A549 (cell line): ENCODE measurements at regions not wholly inside any gene's neighbourhood (a gene's known extent, or its start where the extent isn't known, plus 50 kb on each side); places are given as distances from the start of the nearest gene placed in this dataset.

Source experiments
- ATAC-seq, 2 experiments: fragments of 200-7000 bp in 1 of 2; fragments of >200 bp in 1 of 2; cut with Nextera tagmentation in 1 of 2; cut with Tn5 transposase in 1 of 2; 3 replicates each; pipeline versions ENCODE4 v1.8.0 to v1.9.1; 2018 to 2020; ENCODE audit warnings: mild to moderate bottlenecking in 1 of 2, moderate library complexity in 1 of 2
- CTCF ChIA-PET: fragments of 300-600 bp; sonication (Branson Sonifier 250); formaldehyde crosslinking; extraction: SDS; loops from one replicate; lab custom pipeline; 2021; ENCODE audit warnings: antibody characterized with exemption, inconsistent platforms; lab: Yijun Ruan, JAX
- POLR2A ChIA-PET: fragments of 350-600 bp; formaldehyde crosslinking; extraction: SDS; loops from one replicate; lab custom pipeline; 2021; ENCODE audit warnings: antibody characterized with exemption, inconsistent platforms; lab: Yijun Ruan, JAX
- DNase-seq, 2 experiments: peaks; one replicate each; pipeline versions ENCODE4 v3.0.0 to v3.0.0-alpha.2; 2011 to 2016; ENCODE audit warnings: low read depth in 1 of 2, low spot score in 1 of 2
- FAIRE-seq: peaks from 2 replicates; lab custom pipeline; 2011; peaks lifted over from hg19 to GRCh38; lab: Jason Lieb, UNC
- H3K27ac ChIP-seq, 2 experiments: fragments of >200 bp; sonication (Bioruptor Twin); formaldehyde crosslinking; 3 replicates each; pipeline ENCODE4 v1.5.1; 2016 to 2017
- H3K4me1 ChIP-seq: fragments of >200 bp; sonication (Bioruptor Twin); formaldehyde crosslinking; 3 replicates; pipeline ENCODE4 v1.6.1; 2016
- H3K4me2 ChIP-seq: fragments of >200 bp; sonication (Bioruptor Twin); formaldehyde crosslinking; 3 replicates; pipeline ENCODE4 v1.6.1; 2016
- H3K4me3 ChIP-seq: fragments of >200 bp; sonication (Bioruptor Twin); formaldehyde crosslinking; 3 replicates; pipeline ENCODE4 v1.5.1; 2016
- H3K9me3 ChIP-seq: fragments of >200 bp; sonication (Bioruptor Twin); formaldehyde crosslinking; 3 replicates; pipeline ENCODE4 v1.6.1; 2016
- BHLHE40 ChIP-seq: IDR thresholded peaks from 2 replicates; pipeline ENCODE4 v1.6.1; 2012; ENCODE audit warnings: low read depth, low read length, inconsistent platforms
- CBX2 ChIP-seq: fragments of 200-600 bp; sonication (generic); IDR thresholded peaks from 2 replicates; pipeline ENCODE4 v1.6.1; 2016; ENCODE audit warnings: low read depth, mild to moderate bottlenecking, borderline replicate concordance
- CBX8 ChIP-seq: fragments of 200-600 bp; sonication (generic); IDR thresholded peaks from 2 replicates; pipeline ENCODE4 v1.6.1; 2016
- CHD2 ChIP-seq: fragments of 150-350 bp; IDR thresholded peaks from 2 replicates; pipeline ENCODE4 v1.6.1; 2014; ENCODE audit warnings: low read length; ENCODE audit not compliant: partially characterized antibody
- EP300 ChIP-seq, 2 experiments: fragments of >200 bp; sonication (Bioruptor Twin); formaldehyde crosslinking; IDR thresholded peaks; 2 replicates in 1 of 2; 3 replicates in 1 of 2; pipeline ENCODE4 v1.6.1; 2016 to 2017
- ESRRA ChIP-seq: fragments of 150-350 bp; IDR thresholded peaks from 2 replicates; pipeline ENCODE4 v1.6.1; 2014; ENCODE audit warnings: mild to moderate bottlenecking, low read length, borderline replicate concordance
- FOSL2 ChIP-seq, 2 experiments: fragments of 450-650 bp in 1 of 2; fragments of >200 bp in 1 of 2; sonication (Bioruptor Twin) in 1 of 2; formaldehyde crosslinking; IDR thresholded peaks; 2 replicates each; pipeline versions ENCODE4 v1.5.0 to v1.6.1; 2016 to 2020; ENCODE audit warnings: mild to moderate bottlenecking in 1 of 2, moderate library complexity in 1 of 2
- FOXS1 ChIP-seq: fragments of 250-450 bp; sonication (Bioruptor Pico); IDR thresholded peaks from 2 replicates; pipeline ENCODE4 v1.5.0; 2020; ENCODE audit warnings: mild to moderate bottlenecking, moderate library complexity
- HEYL ChIP-seq: fragments of 250-450 bp; sonication (Bioruptor Pico); IDR thresholded peaks from 2 replicates; pipeline ENCODE4 v1.8.0; 2021; ENCODE audit warnings: mild to moderate bottlenecking, moderate library complexity
- HOXA7 ChIP-seq: fragments of 250-450 bp; sonication (Bioruptor Pico); IDR thresholded peaks from 2 replicates; pipeline ENCODE4 v1.5.0; 2020; ENCODE audit warnings: mild to moderate bottlenecking, moderate library complexity
- HOXB13 ChIP-seq: fragments of 250-450 bp; sonication (Bioruptor Pico); IDR thresholded peaks from 2 replicates; pipeline ENCODE4 v1.5.0; 2020; ENCODE audit warnings: low read depth, mild to moderate bottlenecking, moderate library complexity
- MAFK ChIP-seq: fragments of 450-650 bp; IDR thresholded peaks from 2 replicates; pipeline ENCODE4 v1.6.1; 2014; ENCODE audit not compliant: partially characterized antibody
- MYC ChIP-seq: IDR thresholded peaks from 2 replicates; pipeline ENCODE4 v1.6.1; 2012; ENCODE audit warnings: mild to moderate bottlenecking, inconsistent platforms, low read length, improper control_type of control experiment, borderline replicate concordance
- NFE2L2 ChIP-seq: fragments of 150-350 bp; conservative IDR thresholded peaks from 2 replicates; pipeline ENCODE4 v1.6.1; 2014; ENCODE audit warnings: low read length
- POLR2A ChIP-seq: IDR thresholded peaks from 2 replicates; pipeline ENCODE4 v1.6.1; 2012; ENCODE audit warnings: mild to moderate bottlenecking, low read length
- RAD21 ChIP-seq, 2 experiments: fragments of >200 bp in 1 of 2; sonication (Bioruptor Twin) in 1 of 2; formaldehyde crosslinking in 1 of 2; IDR thresholded peaks in 1 of 2; conservative IDR thresholded peaks in 1 of 2; 2 replicates in 1 of 2; 3 replicates in 1 of 2; pipeline ENCODE4 v1.6.1; 2012 to 2018; ENCODE audit warnings: inconsistent platforms in 1 of 2
- RARB ChIP-seq: fragments of 250-450 bp; sonication (Bioruptor Pico); IDR thresholded peaks from 2 replicates; pipeline ENCODE4 v1.8.0; 2021; ENCODE audit warnings: mild to moderate bottlenecking, moderate library complexity
- RNF2 ChIP-seq: fragments of 200-600 bp; sonication (generic); IDR thresholded peaks from 2 replicates; pipeline ENCODE4 v1.6.1; 2016; ENCODE audit warnings: low read depth, mild to moderate bottlenecking, antibody characterized with exemption, moderate library complexity, borderline replicate concordance
- SMC3 ChIP-seq: fragments of >200 bp; sonication (Bioruptor Twin); formaldehyde crosslinking; IDR thresholded peaks from 3 replicates; pipeline ENCODE4 v1.6.1; 2018; ENCODE audit warnings: inconsistent platforms
- TFCP2L1 ChIP-seq: fragments of 250-450 bp; sonication (Bioruptor Pico); IDR thresholded peaks from 2 replicates; pipeline ENCODE4 v1.5.0; 2021; ENCODE audit warnings: mild to moderate bottlenecking
- WGBS: methylation state at CpG from one replicate; pipeline ENCODE4 v1.1.6; 2017; ENCODE audit errors: missing lambda C conversion rate; 5-methylcytosine and 5-hydroxymethylcytosine counted together
- TF ChIP-seq, protein P1 (sequence below): IDR thresholded peaks from 2 replicates; pipeline ENCODE4 v1.6.1; 2012
- TF ChIP-seq, protein P2 (sequence below): fragments of 250-450 bp; sonication (Bioruptor Pico); IDR thresholded peaks from 2 replicates; pipeline ENCODE4 v1.5.0; 2020; ENCODE audit warnings: low read depth, mild to moderate bottlenecking, moderate library complexity
- TF ChIP-seq, protein P3 (sequence below): fragments of >200 bp; sonication (Bioruptor Twin); formaldehyde crosslinking; IDR thresholded peaks from 2 replicates; pipeline ENCODE4 v1.6.1; 2016
- TF ChIP-seq, protein P4 (sequence below): fragments of 150-350 bp; IDR thresholded peaks from 2 replicates; pipeline ENCODE4 v1.6.1; 2014; ENCODE audit warnings: low read depth, mild to moderate bottlenecking, low read length
- TF ChIP-seq, protein P5 (sequence below): fragments of >200 bp; sonication (Bioruptor Twin); formaldehyde crosslinking; IDR thresholded peaks from 3 replicates; pipeline ENCODE4 v1.5.1; 2016

DNA sequence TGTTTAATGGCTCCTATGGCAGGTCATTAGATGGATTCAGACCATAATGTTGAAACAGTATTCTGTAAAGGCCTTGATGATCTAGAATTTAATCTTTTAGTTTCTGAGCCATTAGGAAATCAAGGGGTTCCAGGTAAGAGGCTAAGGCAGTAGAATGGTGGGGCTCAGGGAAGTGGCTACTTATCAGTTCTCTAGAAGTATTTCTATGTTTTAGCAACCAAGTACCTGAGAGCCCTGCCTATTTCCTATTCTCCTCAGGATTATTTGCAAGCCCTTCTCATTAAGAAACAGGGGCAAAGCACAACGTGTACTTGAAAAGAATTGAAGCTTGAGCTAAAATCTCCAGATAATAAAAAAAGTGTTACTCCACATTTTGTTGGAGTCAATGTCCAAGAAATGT lies 646.5 kb downstream of the RNF144B start:
- ChIA-PET CTCF (no interaction called here), POLR2A (no interaction called here)
- no peaks in the 10 kb centered on the region for H3K4me1 ChIP-seq
- no peak for TF ChIP-seq BHLHE40
- no peak for TF ChIP-seq SMC3
- TF ChIP-seq CBX8, result no peak
- TF ChIP-seq, protein P1, sequence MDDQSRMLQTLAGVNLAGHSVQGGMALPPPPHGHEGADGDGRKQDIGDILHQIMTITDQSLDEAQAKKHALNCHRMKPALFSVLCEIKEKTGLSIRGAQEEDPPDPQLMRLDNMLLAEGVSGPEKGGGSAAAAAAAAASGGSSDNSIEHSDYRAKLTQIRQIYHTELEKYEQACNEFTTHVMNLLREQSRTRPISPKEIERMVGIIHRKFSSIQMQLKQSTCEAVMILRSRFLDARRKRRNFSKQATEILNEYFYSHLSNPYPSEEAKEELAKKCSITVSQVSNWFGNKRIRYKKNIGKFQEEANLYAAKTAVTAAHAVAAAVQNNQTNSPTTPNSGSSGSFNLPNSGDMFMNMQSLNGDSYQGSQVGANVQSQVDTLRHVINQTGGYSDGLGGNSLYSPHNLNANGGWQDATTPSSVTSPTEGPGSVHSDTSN, result no peak
- TF ChIP-seq FOSL2 (IDR thresholded peaks at IDR 0.05), result no peak
- TF ChIP-seq FOSL2 (CRISPR knock-in tag; IDR thresholded peaks at IDR 0.05), result no peak
- no peak for TF ChIP-seq MAFK
- TF ChIP-seq TFCP2L1 (CRISPR knock-in tag), result no peak
- H3K27ac ChIP-seq, result no peak overlapping the region
- DNase-seq (no peak), FAIRE-seq (no peak), ATAC-seq (no peak)
- H3K9me3 ChIP-seq, result no peaks in the 10 kb centered on the region
- no peak overlapping the region for H3K4me2 ChIP-seq
- no peak overlapping the region for H3K4me3 ChIP-seq
- 0% methylated on average over 1 of the region's 1 CpG for WGBS

DNA sequence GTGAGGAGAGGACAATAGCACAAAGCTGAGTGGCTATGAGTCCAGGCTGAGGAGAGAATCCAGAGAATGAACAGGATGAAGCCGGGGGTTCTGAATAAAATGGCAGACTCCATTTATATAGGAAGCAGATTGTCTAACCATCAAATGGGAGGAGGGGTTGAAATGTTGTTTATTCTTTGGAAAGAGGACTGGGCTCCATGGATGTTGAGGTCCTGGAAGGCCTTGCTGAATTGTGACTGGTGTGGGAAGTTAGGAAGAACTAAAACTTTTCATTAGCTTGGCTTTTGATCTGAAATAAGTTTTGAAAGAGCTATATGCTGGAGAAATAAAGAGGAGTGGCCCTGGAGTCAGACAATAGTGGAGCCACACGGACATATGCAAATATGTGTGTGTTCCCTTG lies 647.8 kb downstream of the RNF144B start:
- Histone ChIP-seq H3K4me1 (no peaks in the 10 kb centered on the region), H3K4me3 (no peak overlapping the region), H3K9me3 (no peaks in the 10 kb centered on the region), H3K4me2 (no peak overlapping the region), H3K27ac (no peak overlapping the region)
- ATAC-seq, result no peak
- FAIRE-seq, result no peak
- TF ChIP-seq CHD2, result no peak
- TF ChIP-seq TFCP2L1 (CRISPR knock-in tag), result no peak
- TF ChIP-seq, protein P2, sequence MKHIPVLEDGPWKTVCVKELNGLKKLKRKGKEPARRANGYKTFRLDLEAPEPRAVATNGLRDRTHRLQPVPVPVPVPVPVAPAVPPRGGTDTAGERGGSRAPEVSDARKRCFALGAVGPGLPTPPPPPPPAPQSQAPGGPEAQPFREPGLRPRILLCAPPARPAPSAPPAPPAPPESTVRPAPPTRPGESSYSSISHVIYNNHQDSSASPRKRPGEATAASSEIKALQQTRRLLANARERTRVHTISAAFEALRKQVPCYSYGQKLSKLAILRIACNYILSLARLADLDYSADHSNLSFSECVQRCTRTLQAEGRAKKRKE (CRISPR knock-in tag), result no peak
- TF ChIP-seq MYC, result no peak
- no peak for TF ChIP-seq BHLHE40
- no peak for TF ChIP-seq NFE2L2
- TF ChIP-seq, protein P3, sequence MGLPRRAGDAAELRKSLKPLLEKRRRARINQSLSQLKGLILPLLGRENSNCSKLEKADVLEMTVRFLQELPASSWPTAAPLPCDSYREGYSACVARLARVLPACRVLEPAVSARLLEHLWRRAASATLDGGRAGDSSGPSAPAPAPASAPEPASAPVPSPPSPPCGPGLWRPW, result no peak
- TF ChIP-seq HOXB13 (CRISPR knock-in tag), result no peak
- no peak for TF ChIP-seq EP300 (IDR thresholded peaks at IDR 0.05)
- no peak for TF ChIP-seq HOXA7 (CRISPR knock-in tag)
- TF ChIP-seq, protein P4, sequence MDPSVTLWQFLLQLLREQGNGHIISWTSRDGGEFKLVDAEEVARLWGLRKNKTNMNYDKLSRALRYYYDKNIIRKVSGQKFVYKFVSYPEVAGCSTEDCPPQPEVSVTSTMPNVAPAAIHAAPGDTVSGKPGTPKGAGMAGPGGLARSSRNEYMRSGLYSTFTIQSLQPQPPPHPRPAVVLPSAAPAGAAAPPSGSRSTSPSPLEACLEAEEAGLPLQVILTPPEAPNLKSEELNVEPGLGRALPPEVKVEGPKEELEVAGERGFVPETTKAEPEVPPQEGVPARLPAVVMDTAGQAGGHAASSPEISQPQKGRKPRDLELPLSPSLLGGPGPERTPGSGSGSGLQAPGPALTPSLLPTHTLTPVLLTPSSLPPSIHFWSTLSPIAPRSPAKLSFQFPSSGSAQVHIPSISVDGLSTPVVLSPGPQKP, result no peak
- TF ChIP-seq ESRRA, result no peak
- TF ChIP-seq FOXS1 (CRISPR knock-in tag), result no peak
- ChIA-PET POLR2A (no interaction called here), CTCF (no interaction called here)
- DNase-seq, result no peak
- 3% methylated on average over 2 of the region's 2 CpGs for WGBS

DNA sequence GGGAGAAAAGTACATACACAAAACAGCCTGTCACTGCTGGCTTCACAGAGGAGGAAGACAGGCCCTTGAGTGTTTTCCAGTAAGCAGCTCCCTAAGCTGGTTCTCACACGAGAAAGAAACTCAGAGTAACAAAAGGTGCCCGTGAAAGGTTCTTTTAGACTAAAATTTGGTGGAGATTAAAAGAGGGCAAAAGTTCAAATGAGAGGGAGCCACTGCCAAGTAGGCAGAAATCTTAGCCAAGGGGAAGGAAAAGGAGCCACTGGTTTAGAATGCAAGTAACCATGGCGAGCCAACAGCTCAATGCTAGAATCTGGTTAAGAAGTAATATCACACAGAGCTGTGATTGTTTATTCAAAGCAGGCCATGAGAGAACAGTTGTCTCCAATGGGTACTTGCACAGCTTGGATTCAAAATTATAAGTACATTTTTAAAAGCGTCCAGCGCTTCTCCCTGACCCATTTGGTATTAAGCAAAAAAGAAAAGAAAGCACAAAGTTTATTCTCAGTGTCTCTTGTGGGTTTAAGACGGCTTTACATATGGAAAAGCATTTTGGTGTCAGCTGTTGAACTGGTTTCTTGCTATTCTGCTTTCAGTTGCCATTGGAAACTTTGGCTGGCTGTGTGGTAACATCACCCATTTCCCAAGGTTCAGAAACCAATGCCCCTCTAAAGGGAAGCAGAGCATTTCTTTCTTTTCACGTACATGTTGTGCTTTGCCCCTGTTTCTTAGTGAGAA lies 648.5 kb downstream of the RNF144B start:
- FAIRE-seq (no peak), ATAC-seq (no peak), DNase-seq (no peak)
- TF ChIP-seq POLR2A, result no peak
- no peak for TF ChIP-seq TFCP2L1 (CRISPR knock-in tag)
- TF ChIP-seq, protein P5, sequence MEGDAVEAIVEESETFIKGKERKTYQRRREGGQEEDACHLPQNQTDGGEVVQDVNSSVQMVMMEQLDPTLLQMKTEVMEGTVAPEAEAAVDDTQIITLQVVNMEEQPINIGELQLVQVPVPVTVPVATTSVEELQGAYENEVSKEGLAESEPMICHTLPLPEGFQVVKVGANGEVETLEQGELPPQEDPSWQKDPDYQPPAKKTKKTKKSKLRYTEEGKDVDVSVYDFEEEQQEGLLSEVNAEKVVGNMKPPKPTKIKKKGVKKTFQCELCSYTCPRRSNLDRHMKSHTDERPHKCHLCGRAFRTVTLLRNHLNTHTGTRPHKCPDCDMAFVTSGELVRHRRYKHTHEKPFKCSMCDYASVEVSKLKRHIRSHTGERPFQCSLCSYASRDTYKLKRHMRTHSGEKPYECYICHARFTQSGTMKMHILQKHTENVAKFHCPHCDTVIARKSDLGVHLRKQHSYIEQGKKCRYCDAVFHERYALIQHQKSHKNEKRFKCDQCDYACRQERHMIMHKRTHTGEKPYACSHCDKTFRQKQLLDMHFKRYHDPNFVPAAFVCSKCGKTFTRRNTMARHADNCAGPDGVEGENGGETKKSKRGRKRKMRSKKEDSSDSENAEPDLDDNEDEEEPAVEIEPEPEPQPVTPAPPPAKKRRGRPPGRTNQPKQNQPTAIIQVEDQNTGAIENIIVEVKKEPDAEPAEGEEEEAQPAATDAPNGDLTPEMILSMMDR, result no peak
- no peak for TF ChIP-seq RAD21 (conservative IDR thresholded peaks at IDR 0.05 in 1 of 2, IDR thresholded peaks at IDR 0.05 in 1 of 2)
- TF ChIP-seq CBX2, result no peak
- no peak for TF ChIP-seq RARB (CRISPR knock-in tag)
- no peak for TF ChIP-seq RNF2
- TF ChIP-seq HEYL (CRISPR knock-in tag), result no peak
- 8% methylated on average over 7 of the region's 7 CpGs for WGBS
- Histone ChIP-seq H3K4me2 (no peak overlapping the region), H3K4me3 (no peak overlapping the region), H3K27ac (no peak overlapping the region), H3K4me1 (no peaks in the 10 kb centered on the region), H3K9me3 (no peaks in the 10 kb centered on the region)
- ChIA-PET POLR2A (no interaction called here), CTCF (interaction anchor here (0.9 kb wide), 1 partner anchor 10 kb away, joined by 3 read pairs; no protein-coding TSS in a partner anchor)
